HCT116 (cell line): ENCODE measurements at regions not wholly inside any gene's neighbourhood (a gene's known extent, or its start where the extent isn't known, plus 50 kb on each side); places are given as distances from the start of the nearest gene placed in this dataset.

Experiments
- ATAC-seq: fragments of 200-7000 bp; cut with Tn5 transposase; 2 replicates; pipeline ENCODE4 v1.9.1; 2020; ENCODE audit warnings: mild to moderate bottlenecking, moderate library complexity
- BruUV-seq: library from RNA; stranded (reverse); fragments of 400-500 nt; replicated peaks from 2 replicates; lab custom pipeline; 2021; lab: Mats Ljungman, UMichigan
- CTCF ChIA-PET: fragments of 300-600 bp; sonication (Branson Sonifier 250); formaldehyde crosslinking; loops from one replicate; lab custom pipeline; 2021; ENCODE audit warnings: antibody characterized with exemption; lab: Charles Lee
- POLR2A ChIA-PET: fragments of 300-600, 350-600 bp; sonication (Branson Sonifier 250); formaldehyde crosslinking; loops from one replicate; lab custom pipeline; 2021; ENCODE audit warnings: antibody characterized with exemption; lab: Charles Lee
- RAD21 ChIA-PET, 2 experiments: fragments of 300-600 bp; sonication (Branson Sonifier 250); formaldehyde crosslinking; loops; one replicate each; lab custom pipeline; 2023; ENCODE audit warnings: low total read pairs in 2 of 2; ENCODE audit not compliant: uncharacterized antibody in 2 of 2, unreplicated experiment in 2 of 2, low non-redundant PET in 1 of 2; lab: Charles Lee
- DNase-seq: peaks from one replicate; pipeline ENCODE4 v3.0.0-alpha.2; 2010; ENCODE audit warnings: low read depth, low spot score
- H2AFZ ChIP-seq: fragments of 200-600 bp; shearing (Covaris generic), sonication (generic); 2 replicates; pipeline ENCODE4 v1.6.1; 2017; ENCODE audit warnings: low read depth, mixed run types, mixed read lengths, antibody characterized with exemption, low read length; ENCODE audit not compliant: poor library complexity, severe bottlenecking
- H3K27ac ChIP-seq: 2 replicates; pipeline ENCODE4 v1.5.1; 2012; ENCODE audit warnings: low read depth, low read length
- H3K27me3 ChIP-seq: fragments of 200-600 bp; sonication (generic); 2 replicates; pipeline ENCODE4 v1.6.1; 2016; ENCODE audit warnings: mixed run types, low read length, mixed read lengths; ENCODE audit not compliant: insufficient read depth
- H3K36me3 ChIP-seq, 2 experiments: fragments of 200-500 bp in 1 of 2; fragments of 200-600 bp in 1 of 2; sonication (Bioruptor generic) in 1 of 2; sonication (generic) in 1 of 2; 2 replicates each; pipeline versions ENCODE4 v1.5.1 to v1.6.1; 2014 to 2016; ENCODE audit warnings: low read length in 2 of 2, inconsistent platforms in 1 of 2, mixed read lengths in 1 of 2, mixed run types in 1 of 2; ENCODE audit not compliant: insufficient read depth in 2 of 2, control insufficient read depth in 1 of 2
- H3K4me1 ChIP-seq, 2 experiments: fragments of 200-600 bp in 1 of 2; sonication (generic) in 1 of 2; 2 replicates each; pipeline versions ENCODE4 v1.5.1 to v1.6.1; 2012 to 2017; ENCODE audit warnings: low read length in 2 of 2, inconsistent platforms in 1 of 2, mild to moderate bottlenecking in 1 of 2, mixed read lengths in 1 of 2, mixed run types in 1 of 2, moderate library complexity in 1 of 2; ENCODE audit not compliant: insufficient read depth in 2 of 2, control insufficient read depth in 1 of 2
- H3K4me2 ChIP-seq: fragments of 200-600 bp; sonication (generic); 2 replicates; pipeline ENCODE4 v1.6.1; 2017; ENCODE audit warnings: mixed run types, low read length, mixed read lengths
- H3K4me3 ChIP-seq, 2 experiments: fragments of 200-600 bp in 1 of 2; sonication (generic) in 1 of 2; replicated peaks in 1 of 2; 2 replicates each; pipeline ENCODE4 v1.5.1; 2011 to 2016; ENCODE audit warnings: low read length in 2 of 2, control low read depth in 1 of 2, low read depth in 1 of 2, mild to moderate bottlenecking in 1 of 2, mixed read lengths in 1 of 2, mixed run types in 1 of 2
- H3K79me2 ChIP-seq: fragments of 200-600 bp; sonication (generic); 2 replicates; pipeline ENCODE4 v1.6.1; 2017; ENCODE audit warnings: mild to moderate bottlenecking, mixed run types, low read length, moderate library complexity, mixed read lengths; ENCODE audit not compliant: insufficient read depth
- H3K9ac ChIP-seq: fragments of 200-600 bp; sonication (generic); 2 replicates; pipeline ENCODE4 v1.6.1; 2016; ENCODE audit warnings: low read length, mixed read lengths
- H3K9me2 ChIP-seq: fragments of 200-600 bp; sonication (generic), shearing (Covaris generic); 2 replicates; pipeline ENCODE4 v1.6.1; 2017; ENCODE audit warnings: mixed run types, mild to moderate bottlenecking, moderate library complexity; ENCODE audit not compliant: insufficient read depth
- H3K9me3 ChIP-seq, 2 experiments: fragments of 200-500 bp in 1 of 2; fragments of 200-600 bp in 1 of 2; sonication (Bioruptor generic) in 1 of 2; sonication (generic) in 1 of 2; 2 replicates each; pipeline ENCODE4 v1.6.1; 2014 to 2017; ENCODE audit warnings: low read length in 2 of 2, mixed read lengths in 2 of 2, inconsistent platforms in 1 of 2, low read depth in 1 of 2, mild to moderate bottlenecking in 1 of 2, mixed run types in 1 of 2, moderate library complexity in 1 of 2; ENCODE audit not compliant: control insufficient read depth in 1 of 2, insufficient read depth in 1 of 2
- H4K20me1 ChIP-seq: fragments of 200-600 bp; sonication (generic), shearing (Covaris generic); 2 replicates; pipeline ENCODE4 v1.6.1; 2017; ENCODE audit warnings: mixed run types, mild to moderate bottlenecking, moderate library complexity; ENCODE audit not compliant: insufficient read depth
- ELF1 ChIP-seq: IDR thresholded peaks from 2 replicates; pipeline ENCODE4 v1.6.1; 2012; ENCODE audit warnings: low read depth, borderline replicate concordance
- EZH2 ChIP-seq: fragments of 200-600 bp; sonication (generic); IDR thresholded peaks from 2 replicates; pipeline ENCODE4 v1.6.1; 2017; ENCODE audit warnings: antibody characterized with exemption, mixed run types
- FOSL1 ChIP-seq: IDR thresholded peaks from 2 replicates; pipeline ENCODE4 v1.6.1; 2012; ENCODE audit warnings: low read depth
- POLR2AphosphoS5 ChIP-seq: IDR thresholded peaks from 2 replicates; pipeline ENCODE4 v1.6.1; 2011; ENCODE audit warnings: mild to moderate bottlenecking, low read depth, low read length, moderate library complexity
- REST ChIP-seq: IDR thresholded peaks from 2 replicates; pipeline ENCODE4 v1.6.1; 2012; ENCODE audit warnings: low read depth
- SP1 ChIP-seq: IDR thresholded peaks from 2 replicates; pipeline ENCODE4 v1.6.1; 2012; ENCODE audit warnings: low read depth
- SRF ChIP-seq: IDR thresholded peaks from 2 replicates; pipeline ENCODE4 v1.6.1; 2012; ENCODE audit warnings: low read depth
- TCF7L2 ChIP-seq: IDR thresholded peaks from 2 replicates; pipeline ENCODE4 v1.7.0; 2011; ENCODE audit warnings: borderline replicate concordance, inconsistent platforms; ENCODE audit not compliant: insufficient read depth, insufficient read length; ENCODE audit errors: extremely low read depth
- YY1 ChIP-seq: IDR thresholded peaks from 2 replicates; pipeline ENCODE4 v1.6.1; 2011; ENCODE audit warnings: low read length, low read depth, moderate library complexity, mild to moderate bottlenecking; ENCODE audit not compliant: insufficient replicate concordance; ENCODE audit errors: extremely low read depth
- ZBTB33 ChIP-seq: IDR thresholded peaks from 2 replicates; pipeline ENCODE4 v1.6.1; 2011; ENCODE audit warnings: mild to moderate bottlenecking, low read length, moderate library complexity; ENCODE audit not compliant: insufficient replicate concordance; ENCODE audit errors: extremely low read depth
- ZFX ChIP-seq: fragments of 450-650 bp; IDR thresholded peaks from 2 replicates; pipeline ENCODE4 v1.6.1; 2017
- ZNF274 ChIP-seq: fragments of 200-500 bp; sonication (Bioruptor generic); IDR thresholded peaks from 2 replicates; pipeline ENCODE4 v1.6.1; 2014; ENCODE audit warnings: mild to moderate bottlenecking, low read depth, low read length, inconsistent platforms
- intact Hi-C: fragments of 100-400 bp; cut with micrococcal nuclease; formaldehyde crosslinking; loops from 2 replicates; pipeline ENCODE4 v1.10.0; 2022

- CTCF ChIA-PET: no interaction called here
- RAD21 ChIA-PET: no interaction called here
- H4K20me1 ChIP-seq: no peaks in the 10 kb centered on the region
- no peak overlapping the region for H2AFZ ChIP-seq
- intact Hi-C loops: no loop called here
- no peak overlapping the region for H3K27ac ChIP-seq
- H3K9ac ChIP-seq: no peak overlapping the region
- peaks cover 0 to 4% of the 10 kb centered on the region in 2 experiments; a peak in 1 of 4 replicates for H3K9me3 ChIP-seq
- no peak for TF ChIP-seq SRF
- no peak for TF ChIP-seq FOSL1
- no peak for TF ChIP-seq ZNF274
- no peak for TF ChIP-seq ZFX
- no peak for TF ChIP-seq REST
- TF ChIP-seq ELF1: no peak
- TF ChIP-seq TCF7L2: no peak
- no peak for TF ChIP-seq EZH2
- no peak for TF ChIP-seq YY1
- TF ChIP-seq SP1: no peak
- no peak for TF ChIP-seq POLR2AphosphoS5
- TF ChIP-seq ZBTB33: no peak
- no peaks in the 10 kb centered on the region for H3K27me3 ChIP-seq
- no peaks in the 10 kb centered on the region for H3K9me2 ChIP-seq
- no peak overlapping the region for H3K4me3 ChIP-seq
- H3K36me3 ChIP-seq: no peaks in the 10 kb centered on the region
- H3K79me2 ChIP-seq: no peaks in the 10 kb centered on the region
- no TSS peak for BruUV-seq
- no peaks in the 10 kb centered on the region for H3K4me1 ChIP-seq
- no peak overlapping the region for H3K4me2 ChIP-seq
- POLR2A ChIA-PET: no interaction called here
- DNase-seq (no peak), ATAC-seq (no peak)
Observed at GRCh38 chr7:41060796-41061195, 642.1 kb downstream of the INHBA start.
